ENCODE measurements at regions not wholly inside any gene's neighbourhood (a gene's known extent, or its start where the extent isn't known, plus 50 kb on each side); places are given as distances from the start of the nearest gene placed in this dataset.

DNA sequence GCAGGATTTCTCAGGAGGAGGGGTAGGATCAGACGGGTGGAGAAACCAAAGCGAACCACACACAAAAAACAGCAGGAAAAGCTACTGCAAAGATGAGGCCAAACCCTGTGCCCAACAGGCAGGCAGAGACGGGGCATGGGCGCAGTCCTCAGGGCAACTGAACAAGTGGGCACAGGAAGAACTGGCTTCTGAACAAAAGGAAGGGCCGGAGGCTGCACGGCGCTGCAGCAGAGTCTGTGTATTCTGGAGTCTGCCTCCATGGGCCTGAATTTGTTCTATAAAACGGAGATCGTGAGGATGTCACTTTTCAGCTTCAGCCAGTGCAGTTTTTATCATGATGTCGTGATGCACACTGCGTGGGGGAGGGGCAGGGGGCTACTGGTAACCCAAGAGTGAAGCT is 1026.0 kb downstream of the TBC1D22A start (continued):
- TF ChIP-seq, protein P1, sequence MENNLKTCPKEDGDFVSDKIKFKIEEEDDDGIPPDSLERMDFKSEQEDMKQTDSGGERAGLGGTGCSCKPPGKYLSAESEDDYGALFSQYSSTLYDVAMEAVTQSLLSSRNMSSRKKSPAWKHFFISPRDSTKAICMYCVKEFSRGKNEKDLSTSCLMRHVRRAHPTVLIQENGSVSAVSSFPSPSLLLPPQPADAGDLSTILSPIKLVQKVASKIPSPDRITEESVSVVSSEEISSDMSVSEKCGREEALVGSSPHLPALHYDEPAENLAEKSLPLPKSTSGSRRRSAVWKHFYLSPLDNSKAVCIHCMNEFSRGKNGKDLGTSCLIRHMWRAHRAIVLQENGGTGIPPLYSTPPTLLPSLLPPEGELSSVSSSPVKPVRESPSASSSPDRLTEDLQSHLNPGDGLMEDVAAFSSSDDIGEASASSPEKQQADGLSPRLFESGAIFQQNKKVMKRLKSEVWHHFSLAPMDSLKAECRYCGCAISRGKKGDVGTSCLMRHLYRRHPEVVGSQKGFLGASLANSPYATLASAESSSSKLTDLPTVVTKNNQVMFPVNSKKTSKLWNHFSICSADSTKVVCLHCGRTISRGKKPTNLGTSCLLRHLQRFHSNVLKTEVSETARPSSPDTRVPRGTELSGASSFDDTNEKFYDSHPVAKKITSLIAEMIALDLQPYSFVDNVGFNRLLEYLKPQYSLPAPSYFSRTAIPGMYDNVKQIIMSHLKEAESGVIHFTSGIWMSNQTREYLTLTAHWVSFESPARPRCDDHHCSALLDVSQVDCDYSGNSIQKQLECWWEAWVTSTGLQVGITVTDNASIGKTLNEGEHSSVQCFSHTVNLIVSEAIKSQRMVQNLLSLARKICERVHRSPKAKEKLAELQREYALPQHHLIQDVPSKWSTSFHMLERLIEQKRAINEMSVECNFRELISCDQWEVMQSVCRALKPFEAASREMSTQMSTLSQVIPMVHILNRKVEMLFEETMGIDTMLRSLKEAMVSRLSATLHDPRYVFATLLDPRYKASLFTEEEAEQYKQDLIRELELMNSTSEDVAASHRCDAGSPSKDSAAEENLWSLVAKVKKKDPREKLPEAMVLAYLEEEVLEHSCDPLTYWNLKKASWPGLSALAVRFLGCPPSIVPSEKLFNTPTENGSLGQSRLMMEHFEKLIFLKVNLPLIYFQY (CRISPR knock-in tag; IDR thresholded peaks at IDR 0.05; ENCODE audit: borderline replicate concordance), result no peak
- TF ChIP-seq ZNF3 (CRISPR knock-in tag; IDR thresholded peaks at IDR 0.05), result no peak
- TF ChIP-seq, protein P2, sequence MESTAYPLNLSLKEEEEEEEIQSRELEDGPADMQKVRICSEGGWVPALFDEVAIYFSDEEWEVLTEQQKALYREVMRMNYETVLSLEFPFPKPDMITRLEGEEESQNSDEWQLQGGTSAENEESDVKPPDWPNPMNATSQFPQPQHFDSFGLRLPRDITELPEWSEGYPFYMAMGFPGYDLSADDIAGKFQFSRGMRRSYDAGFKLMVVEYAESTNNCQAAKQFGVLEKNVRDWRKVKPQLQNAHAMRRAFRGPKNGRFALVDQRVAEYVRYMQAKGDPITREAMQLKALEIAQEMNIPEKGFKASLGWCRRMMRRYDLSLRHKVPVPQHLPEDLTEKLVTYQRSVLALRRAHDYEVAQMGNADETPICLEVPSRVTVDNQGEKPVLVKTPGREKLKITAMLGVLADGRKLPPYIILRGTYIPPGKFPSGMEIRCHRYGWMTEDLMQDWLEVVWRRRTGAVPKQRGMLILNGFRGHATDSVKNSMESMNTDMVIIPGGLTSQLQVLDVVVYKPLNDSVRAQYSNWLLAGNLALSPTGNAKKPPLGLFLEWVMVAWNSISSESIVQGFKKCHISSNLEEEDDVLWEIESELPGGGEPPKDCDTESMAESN (CRISPR knock-in tag; conservative IDR thresholded peaks at IDR 0.05), result no peak
- TF ChIP-seq, protein P3, sequence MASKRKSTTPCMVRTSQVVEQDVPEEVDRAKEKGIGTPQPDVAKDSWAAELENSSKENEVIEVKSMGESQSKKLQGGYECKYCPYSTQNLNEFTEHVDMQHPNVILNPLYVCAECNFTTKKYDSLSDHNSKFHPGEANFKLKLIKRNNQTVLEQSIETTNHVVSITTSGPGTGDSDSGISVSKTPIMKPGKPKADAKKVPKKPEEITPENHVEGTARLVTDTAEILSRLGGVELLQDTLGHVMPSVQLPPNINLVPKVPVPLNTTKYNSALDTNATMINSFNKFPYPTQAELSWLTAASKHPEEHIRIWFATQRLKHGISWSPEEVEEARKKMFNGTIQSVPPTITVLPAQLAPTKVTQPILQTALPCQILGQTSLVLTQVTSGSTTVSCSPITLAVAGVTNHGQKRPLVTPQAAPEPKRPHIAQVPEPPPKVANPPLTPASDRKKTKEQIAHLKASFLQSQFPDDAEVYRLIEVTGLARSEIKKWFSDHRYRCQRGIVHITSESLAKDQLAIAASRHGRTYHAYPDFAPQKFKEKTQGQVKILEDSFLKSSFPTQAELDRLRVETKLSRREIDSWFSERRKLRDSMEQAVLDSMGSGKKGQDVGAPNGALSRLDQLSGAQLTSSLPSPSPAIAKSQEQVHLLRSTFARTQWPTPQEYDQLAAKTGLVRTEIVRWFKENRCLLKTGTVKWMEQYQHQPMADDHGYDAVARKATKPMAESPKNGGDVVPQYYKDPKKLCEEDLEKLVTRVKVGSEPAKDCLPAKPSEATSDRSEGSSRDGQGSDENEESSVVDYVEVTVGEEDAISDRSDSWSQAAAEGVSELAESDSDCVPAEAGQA (IDR thresholded peaks at IDR 0.05; ENCODE audit: low read depth), result no peak
- TF ChIP-seq, protein P3 (CRISPR knock-in tag; IDR thresholded peaks at IDR 0.05; ENCODE audit: borderline replicate concordance), result no peak

Data from HepG2 (cell line).